ENCODE measurements at regions not wholly inside any gene's neighbourhood (a gene's known extent, or its start where the extent isn't known, plus 50 kb on each side); places are given as distances from the start of the nearest gene placed in this dataset.

DNA sequence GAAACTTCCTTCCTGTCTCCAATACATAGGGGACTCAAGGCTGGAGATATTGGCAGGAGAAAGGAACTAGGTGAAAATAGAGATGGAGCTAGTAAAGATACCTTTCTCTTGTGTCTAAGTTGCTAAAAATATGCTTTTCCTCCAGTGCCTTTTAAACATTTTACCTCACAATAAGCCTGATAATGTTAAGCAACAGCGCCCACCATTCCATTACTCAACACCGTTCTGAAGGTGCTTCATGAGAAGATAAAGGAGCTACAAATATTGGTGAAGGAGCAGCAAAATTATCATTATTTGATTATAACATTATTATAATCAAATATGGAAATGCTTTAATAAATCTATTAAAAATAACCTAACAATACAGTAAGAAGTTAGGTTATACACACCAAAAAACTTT lies 83.6 kb upstream of the BARX2 start:
- ChIA-PET POLR2A (no interaction called here), CTCF (no interaction called here)
- Mint-ChIP-seq H3K27ac (no peak overlapping the region), H3K4me3 (no peak overlapping the region), H3K27me3 (peaks cover 8% of the 10 kb centered on the region), H3K9me3 (no peaks in the 10 kb centered on the region), H3K4me1 (ENCODE audit: low read depth) (no peaks in the 10 kb centered on the region), H3K36me3 (ENCODE audit: low read depth) (no peaks in the 10 kb centered on the region)
- intact Hi-C loops (cut with micrococcal nuclease), result no loop called here
- DNase-seq (no peak), ATAC-seq (no peak)
- TF ChIP-seq CTCF (IDR thresholded peaks at IDR 0.05), result no peak

DNA sequence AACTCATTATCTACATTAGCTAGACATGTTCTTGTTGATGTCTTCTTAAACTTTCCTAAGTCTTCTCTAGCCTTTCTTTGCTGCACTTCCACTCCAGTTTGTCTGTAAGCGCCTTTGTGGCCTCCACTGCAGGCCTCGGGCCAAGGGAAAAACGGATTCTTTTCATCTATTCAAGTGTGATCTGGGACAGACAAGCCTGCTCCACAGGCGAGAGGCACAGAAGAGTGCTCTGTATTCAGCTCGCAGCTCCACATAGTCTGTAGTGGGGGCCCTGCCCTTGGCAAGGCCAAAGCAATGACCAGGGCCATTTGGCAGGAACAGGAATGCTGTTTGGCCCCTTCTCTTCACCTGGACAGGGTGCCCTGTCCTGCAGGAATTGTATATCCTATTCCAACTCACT lies 84.1 kb upstream of the BARX2 start:
- CTCF ChIA-PET, result no interaction called here
- peaks cover 8% of the 10 kb centered on the region for H3K27me3 Mint-ChIP-seq

DNA sequence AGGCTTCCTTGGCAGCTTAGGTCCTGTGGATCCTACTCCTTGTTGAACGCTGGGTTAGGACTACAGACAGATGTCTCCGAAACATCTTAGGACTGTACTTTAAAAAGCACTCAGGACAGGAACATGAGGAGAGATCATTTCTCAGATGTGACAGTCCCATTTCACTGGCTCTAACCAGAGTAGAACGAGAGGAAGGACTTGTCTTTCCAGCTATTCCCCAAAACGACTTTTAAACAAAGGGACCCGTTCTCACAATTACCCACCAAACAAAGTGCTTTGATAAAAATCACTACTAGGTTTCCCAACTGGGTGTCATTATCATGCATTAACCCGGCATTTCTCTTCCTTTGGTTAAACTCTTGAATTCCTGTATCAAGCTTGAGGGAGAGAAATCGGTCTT lies 84.7 kb upstream of the BARX2 start:
- Mint-ChIP-seq H3K27me3 (peaks cover 8% of the 10 kb centered on the region), H3K4me3 (no peak overlapping the region), H3K4me1 (ENCODE audit: low read depth) (no peaks in the 10 kb centered on the region), H3K27ac (no peak overlapping the region), H3K36me3 (ENCODE audit: low read depth) (no peaks in the 10 kb centered on the region), H3K9me3 (no peaks in the 10 kb centered on the region)
- ChIA-PET CTCF (no interaction called here), POLR2A (no interaction called here)
- intact Hi-C loops (cut with micrococcal nuclease), result no loop called here
- DNase-seq, result no peak
- ATAC-seq, result no peak
- TF ChIP-seq CTCF (IDR thresholded peaks at IDR 0.05), result no peak

More for the DNA sequence above, 84.1 kb upstream of the BARX2 start:
- H3K4me1 Mint-ChIP-seq (ENCODE audit: low read depth), result no peaks in the 10 kb centered on the region
- DNase-seq (no peak), ATAC-seq (no peak)
- no peaks in the 10 kb centered on the region for H3K36me3 Mint-ChIP-seq (ENCODE audit: low read depth)
- H3K9me3 Mint-ChIP-seq, result no peaks in the 10 kb centered on the region
- POLR2A ChIA-PET, result no interaction called here
- TF ChIP-seq CTCF (IDR thresholded peaks at IDR 0.05), result no peak
- intact Hi-C loops (cut with micrococcal nuclease), result no loop called here
- H3K4me3 Mint-ChIP-seq, result no peak overlapping the region
- no peak overlapping the region for H3K27ac Mint-ChIP-seq

DNA sequence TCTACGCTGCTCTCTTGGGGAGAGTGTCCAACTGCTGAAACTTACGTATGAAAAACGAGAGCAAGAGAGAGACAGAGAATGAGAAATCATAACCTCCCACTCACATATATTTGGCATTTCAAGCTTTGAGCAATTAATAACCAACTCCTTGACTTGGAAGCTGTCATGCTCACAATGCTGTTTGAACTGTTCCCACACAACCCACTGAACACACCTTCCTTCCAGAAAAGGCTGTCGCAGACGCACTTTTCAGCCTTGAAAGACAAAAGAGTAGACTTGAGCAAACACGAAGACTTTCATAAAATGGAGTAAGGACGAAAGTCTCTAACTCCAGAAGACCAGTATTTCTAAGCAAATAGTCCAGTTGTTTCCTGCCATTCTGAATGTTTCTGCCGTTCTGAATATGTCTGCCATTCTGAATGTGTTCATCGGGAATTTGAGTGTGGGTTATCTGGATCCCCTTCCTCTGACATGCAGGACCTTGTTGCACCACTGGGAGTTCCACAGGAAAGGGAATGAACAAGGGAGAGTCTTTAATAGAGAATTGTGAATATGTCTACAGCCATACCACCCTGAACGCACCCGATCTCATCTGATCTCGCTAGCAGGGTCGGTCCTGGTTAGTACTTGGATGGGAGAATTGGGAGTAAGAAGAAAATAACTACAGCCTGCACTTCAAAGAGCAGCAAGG lies 86.2 kb upstream of the BARX2 start:
- TF ChIP-seq CTCF (IDR thresholded peaks at IDR 0.05), result no peak
- DNase-seq, result no peak
- intact Hi-C loops (cut with micrococcal nuclease), result no loop called here
- Mint-ChIP-seq H3K4me3 (no peak overlapping the region), H3K4me1 (ENCODE audit: low read depth) (no peaks in the 10 kb centered on the region), H3K36me3 (ENCODE audit: low read depth) (no peaks in the 10 kb centered on the region), H3K9me3 (no peaks in the 10 kb centered on the region), H3K27me3 (peaks cover 8% of the 10 kb centered on the region), H3K27ac (no peak overlapping the region)
- ATAC-seq, result no peak
- POLR2A ChIA-PET, result no interaction called here
- CTCF ChIA-PET, result no interaction called here

DNA sequence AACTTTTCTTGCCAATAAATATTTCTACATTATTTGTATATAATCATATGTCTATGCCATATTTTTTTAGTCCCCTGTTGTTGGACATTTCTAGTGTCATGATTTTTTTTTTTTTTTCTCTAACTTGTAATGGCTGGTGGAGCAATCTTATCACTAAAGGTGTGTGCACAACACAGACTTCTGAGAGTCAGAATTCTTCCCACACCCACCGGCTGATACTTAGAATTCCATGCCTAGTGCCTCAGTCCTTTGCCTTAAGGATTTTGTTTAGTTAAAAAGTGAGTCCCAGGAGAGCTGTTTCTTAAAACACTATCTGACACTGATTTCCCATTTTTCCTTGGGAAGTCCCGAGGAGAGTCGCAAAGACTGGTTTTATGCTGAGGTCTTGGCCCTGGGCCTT lies 87.7 kb upstream of the BARX2 start:
- intact Hi-C loops (cut with micrococcal nuclease), result no loop called here
- peaks cover 8% of the 10 kb centered on the region for H3K27me3 Mint-ChIP-seq
- DNase-seq, result no peak

More for the DNA sequence above, 87.7 kb upstream of the BARX2 start:
- Mint-ChIP-seq H3K4me3 (no peak overlapping the region), H3K4me1 (ENCODE audit: low read depth) (peaks cover 5% of the 10 kb centered on the region), H3K36me3 (ENCODE audit: low read depth) (no peaks in the 10 kb centered on the region), H3K9me3 (no peaks in the 10 kb centered on the region), H3K27ac (no peak overlapping the region)
- ChIA-PET CTCF (no interaction called here), POLR2A (no interaction called here)
- TF ChIP-seq CTCF (IDR thresholded peaks at IDR 0.05), result no peak
- ATAC-seq, result no peak
